ENCODE measurements at regions not wholly inside any gene's neighbourhood (a gene's known extent, or its start where the extent isn't known, plus 50 kb on each side); places are given as distances from the start of the nearest gene placed in this dataset.

DNA sequence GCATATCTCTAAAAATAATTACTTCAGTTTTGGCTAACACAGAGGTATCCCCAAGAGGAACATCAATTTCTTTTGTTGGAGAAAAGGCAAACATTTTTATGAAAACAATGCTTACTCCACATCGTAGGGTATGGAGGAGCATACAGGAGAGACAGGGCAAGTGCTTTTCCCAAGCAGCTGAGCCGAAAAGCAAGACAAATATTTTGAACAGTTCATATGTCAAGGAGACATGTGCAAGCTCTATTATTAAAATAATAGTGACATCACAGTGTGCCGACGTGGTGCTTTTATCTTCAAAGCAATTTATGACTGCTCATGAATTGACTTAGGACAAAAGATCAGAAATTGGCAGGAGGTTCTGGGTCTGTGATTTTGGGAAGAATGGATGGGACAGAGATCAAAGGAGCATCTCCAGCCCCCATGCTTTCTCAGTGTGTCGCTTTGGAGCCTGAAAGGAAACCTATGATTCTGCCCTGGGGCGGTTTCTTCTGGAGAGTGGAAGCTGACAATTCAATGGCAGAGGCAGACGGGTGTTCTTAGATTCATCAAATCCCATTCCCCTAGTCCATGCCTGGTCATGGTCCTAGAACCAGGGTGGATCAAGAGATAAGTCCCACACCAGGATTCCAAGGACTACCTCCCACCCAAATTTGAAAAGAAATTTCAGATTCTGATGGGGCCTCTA is 97.1 kb downstream of the JCAD start:
- H3K4me3 ChIP-seq (ENCODE audit: low read depth, low read length): no peak overlapping the region
- TF ChIP-seq CTCF (IDR thresholded peaks at IDR 0.05; ENCODE audit: insufficient read depth, low read length): no peak
- peak; percentile 50 for DNase-seq (ENCODE audit: low read depth)

DNA sequence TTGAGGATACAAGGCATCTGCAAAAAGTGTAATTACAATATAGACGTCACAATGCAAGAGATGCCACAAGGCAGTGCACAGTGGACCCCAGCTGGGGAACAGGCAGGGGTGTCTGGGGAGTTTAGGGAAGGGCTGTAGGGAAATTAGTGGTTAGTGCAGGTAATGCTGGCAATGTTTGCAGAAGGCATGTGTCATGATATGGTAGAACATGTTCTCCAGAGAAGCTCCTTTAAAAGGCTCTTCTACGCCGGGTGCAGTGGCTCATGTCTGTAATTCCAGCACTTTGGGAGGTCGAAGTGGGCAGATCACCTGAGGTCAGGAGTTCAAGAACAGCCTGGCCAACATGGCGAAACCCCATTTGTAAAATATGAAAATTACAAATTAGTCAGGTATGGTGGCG is 98.0 kb downstream of the JCAD start:
- TF ChIP-seq CTCF (IDR thresholded peaks at IDR 0.05; ENCODE audit: insufficient read depth, low read length): no peak
- DNase-seq (ENCODE audit: low read depth): no peak
- no peak overlapping the region for H3K4me3 ChIP-seq (ENCODE audit: low read depth, low read length)

DNA sequence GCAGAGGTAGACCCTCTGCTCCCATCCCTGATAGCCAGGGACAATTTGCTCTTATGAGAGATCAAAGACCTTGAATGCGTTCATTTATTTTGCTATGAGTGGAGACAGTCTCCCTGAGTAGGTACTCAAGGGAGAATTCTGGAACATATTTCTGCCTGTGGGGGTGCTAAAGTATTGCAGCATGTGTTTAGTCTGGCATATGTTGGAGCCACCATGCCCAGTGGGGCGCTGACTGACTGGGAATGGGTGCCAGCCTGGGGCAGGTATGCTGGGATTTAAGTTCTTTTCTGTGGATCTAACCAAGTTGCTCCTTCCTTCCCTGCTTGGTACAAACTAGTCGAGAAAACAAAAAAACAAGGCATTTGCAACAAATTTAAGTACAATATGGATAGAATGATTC is 99.1 kb downstream of the JCAD start:
- no peak overlapping the region for H3K4me3 ChIP-seq (ENCODE audit: low read depth, low read length)
- TF ChIP-seq CTCF (IDR thresholded peaks at IDR 0.05; ENCODE audit: insufficient read depth, low read length): no peak
- DNase-seq (ENCODE audit: low read depth): no peak

DNA sequence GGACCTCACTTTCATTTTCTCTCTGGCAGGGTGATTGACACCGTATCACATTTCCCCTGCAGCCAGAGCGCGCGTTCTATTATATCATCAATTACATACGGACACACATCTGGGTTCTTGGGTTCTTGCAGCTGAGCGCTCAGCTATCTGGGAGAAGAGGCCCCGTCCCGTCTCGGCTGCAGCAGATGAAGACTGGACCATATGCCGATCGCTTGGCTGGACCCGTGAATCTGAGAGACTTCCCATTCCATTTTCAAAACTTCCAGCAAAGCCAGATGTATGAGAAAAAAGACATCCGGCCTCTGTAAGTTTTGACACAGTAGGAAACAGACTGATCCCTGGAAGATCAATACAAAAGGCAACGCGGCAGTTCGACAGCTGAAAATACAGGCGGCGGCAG is 99.8 kb downstream of the JCAD start:
- no peak for TF ChIP-seq CTCF (IDR thresholded peaks at IDR 0.05; ENCODE audit: insufficient read depth, low read length)
- no peak for DNase-seq (ENCODE audit: low read depth)
- H3K4me3 ChIP-seq (ENCODE audit: low read depth, low read length): no peak overlapping the region

DNA sequence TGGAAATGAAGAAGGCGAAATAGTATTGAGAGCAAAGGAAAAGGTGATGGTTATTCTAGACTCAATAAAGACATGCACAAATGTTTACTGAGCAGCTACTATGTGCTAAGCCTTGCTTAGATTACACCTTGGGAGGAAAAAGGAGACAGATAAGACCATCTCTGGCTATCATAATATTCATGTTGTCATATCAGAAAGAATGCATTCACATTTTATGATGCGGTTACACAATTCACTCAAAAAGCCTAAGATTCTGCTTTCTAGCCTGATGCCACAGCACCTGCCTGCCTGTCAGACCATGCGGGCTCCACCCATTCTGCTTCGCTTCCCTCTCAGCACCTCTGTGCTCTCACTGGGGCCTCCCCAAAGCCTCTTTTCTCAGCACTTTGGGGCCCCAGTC is 100.9 kb downstream of the JCAD start:
- H3K4me3 ChIP-seq (ENCODE audit: low read depth, low read length): no peak overlapping the region
- no peak for TF ChIP-seq CTCF (IDR thresholded peaks at IDR 0.05; ENCODE audit: insufficient read depth, low read length)
- no peak for DNase-seq (ENCODE audit: low read depth)

- TF ChIP-seq CTCF (IDR thresholded peaks at IDR 0.05; ENCODE audit: insufficient read depth, low read length): no peak
- no peak overlapping the region for H3K4me3 ChIP-seq (ENCODE audit: low read depth, low read length)
- DNase-seq (ENCODE audit: low read depth): peak; percentile 90
Measured at GRCh38 chr10:29957907-29958331, 101.5 kb downstream of the JCAD start.

DNA sequence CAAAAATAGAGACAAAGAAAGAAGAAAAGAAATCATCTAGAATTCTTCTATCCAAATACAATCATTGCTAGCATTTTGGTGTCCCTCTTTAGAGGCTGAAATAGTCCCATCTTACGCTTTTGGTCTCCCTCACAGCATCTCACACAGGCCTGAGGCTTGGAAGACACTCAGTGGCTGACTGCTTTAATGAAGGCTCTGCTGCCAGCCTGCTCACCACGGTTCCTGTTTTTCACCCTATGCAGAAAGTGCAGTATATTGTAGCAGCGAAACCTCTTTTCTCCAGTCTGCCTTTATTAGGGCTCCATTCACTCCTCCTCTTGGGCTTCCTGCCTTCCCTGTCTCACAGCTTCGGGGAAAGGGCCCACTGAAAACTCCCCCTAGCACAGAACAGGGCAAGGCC is 102.2 kb downstream of the JCAD start:
- H3K4me3 ChIP-seq (ENCODE audit: low read depth, low read length): no peak overlapping the region
- DNase-seq (ENCODE audit: low read depth): no peak
- no peak for TF ChIP-seq CTCF (IDR thresholded peaks at IDR 0.05; ENCODE audit: insufficient read depth, low read length)
